ENCODE measurements at regions not wholly inside any gene's neighbourhood (a gene's known extent, or its start where the extent isn't known, plus 50 kb on each side); places are given as distances from the start of the nearest gene placed in this dataset.

DNA sequence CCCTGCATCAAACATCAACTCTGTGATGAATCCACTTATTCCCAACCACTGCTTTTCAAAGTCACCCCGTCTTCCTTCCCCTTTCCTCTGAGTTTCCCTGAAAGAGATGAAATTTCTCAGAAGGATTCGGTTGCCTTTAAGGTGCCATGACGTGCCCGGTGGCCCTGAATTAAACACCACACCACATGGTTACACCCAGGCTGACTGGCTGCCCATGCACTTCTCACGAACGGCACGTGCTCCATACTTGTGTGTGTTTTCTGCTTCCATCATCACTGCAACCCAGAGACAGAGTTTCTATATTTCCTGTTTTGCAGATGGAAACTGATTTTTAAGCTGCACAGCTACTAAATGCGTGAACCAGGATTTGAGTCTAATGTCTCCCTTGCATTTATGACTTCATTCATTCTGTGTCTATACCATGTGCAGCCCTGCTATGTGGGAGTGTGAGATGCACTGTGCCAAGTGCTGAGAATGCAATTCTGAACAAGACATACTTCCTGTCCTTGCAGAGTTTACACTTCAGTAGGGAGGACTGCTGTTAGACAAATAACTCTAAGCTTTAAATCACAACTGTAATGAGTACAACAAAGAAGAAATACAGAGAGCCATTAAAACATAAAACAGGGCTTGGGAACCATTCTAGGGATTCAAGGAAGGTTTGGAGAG, 162.9 kb downstream of the NXNL2 start:
- DNase-seq = no peak

DNA sequence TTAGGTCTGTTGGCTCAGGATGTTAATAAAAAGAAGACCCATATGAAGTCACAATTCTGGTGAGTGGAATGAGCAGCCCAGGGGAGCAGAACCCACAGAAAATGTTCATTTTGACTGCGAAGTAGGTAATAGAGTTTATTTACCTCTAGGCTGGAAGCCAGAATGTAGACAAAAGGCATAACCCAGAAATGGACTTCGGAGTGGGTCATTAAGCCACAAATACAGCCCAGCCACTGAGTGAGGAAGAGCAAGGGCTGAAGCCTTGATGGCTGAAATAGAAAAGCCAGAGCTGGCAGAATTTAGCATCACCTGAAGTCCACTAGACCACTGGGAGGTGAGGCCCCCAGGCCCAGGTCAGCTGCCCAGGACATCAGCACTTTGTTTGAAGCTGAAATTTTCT, 168.0 kb downstream of the NXNL2 start:
- no peak for DNase-seq

DNA sequence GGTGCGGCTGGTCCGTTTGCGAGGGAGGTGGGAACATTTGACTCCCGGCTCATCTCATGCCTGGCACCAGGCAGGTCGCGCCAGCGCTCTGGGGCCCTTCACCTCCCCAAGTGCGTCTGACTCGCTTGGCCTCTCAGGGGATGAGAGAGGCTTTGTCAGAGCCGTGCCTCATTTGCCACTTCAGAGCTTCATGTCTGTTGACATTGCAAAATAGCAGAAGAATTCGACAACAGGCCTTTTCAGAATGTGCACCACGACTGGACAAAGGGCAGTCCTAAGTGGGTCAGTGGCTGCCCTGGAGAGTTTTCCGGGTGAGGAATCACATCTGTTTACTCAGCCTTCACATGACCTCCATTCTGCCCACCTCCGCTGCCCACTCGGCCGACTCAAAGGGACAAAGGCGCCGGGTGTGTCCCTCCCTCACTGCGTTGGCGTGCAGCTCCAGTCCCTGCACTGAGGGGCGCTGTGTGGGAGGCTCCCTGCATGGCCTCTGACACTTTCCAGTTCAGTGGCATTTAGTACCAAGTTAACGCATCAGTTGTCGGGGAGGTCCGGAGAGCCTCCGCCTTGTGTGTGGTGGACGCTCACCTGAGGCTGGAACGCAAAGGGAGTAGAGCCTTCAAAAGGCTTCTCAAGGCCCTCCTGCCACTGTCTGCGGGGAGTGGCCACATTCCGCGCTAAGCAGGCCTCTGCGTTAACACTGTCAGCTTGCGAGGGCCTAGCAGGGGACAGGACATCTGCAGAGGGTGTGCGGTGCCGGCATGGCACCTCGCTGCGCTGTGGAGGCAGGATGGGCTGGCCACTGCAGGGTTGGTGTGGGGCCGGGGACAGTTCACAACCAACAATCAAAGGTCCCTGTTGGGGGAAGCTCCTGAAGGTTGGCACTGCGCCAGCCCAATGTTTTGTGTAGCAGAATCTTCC, 171.5 kb downstream of the NXNL2 start:
- no peak for DNase-seq

GRCh38 chr9:88710449-88710848, 175.5 kb downstream of the NXNL2 start:
- no peak for DNase-seq

DNA sequence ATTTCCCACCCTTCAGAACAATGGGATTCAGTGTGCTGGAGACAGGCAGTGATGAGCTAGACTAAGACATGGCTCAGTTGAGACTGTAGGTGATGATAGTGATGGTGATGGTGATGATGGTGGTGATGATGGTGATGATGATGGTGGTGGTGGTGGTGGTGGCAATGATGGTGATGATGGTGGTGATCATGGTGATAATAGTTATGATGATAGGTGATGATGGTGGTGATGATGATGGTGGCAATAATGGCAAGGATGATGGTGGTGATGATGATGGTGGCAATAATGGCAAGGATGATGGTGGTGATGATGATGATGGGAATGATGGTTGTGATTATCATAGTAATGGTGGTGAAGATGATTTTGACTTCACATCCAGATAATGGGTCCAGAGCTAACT, 176.7 kb downstream of the NXNL2 start:
- no peak for DNase-seq

DNA sequence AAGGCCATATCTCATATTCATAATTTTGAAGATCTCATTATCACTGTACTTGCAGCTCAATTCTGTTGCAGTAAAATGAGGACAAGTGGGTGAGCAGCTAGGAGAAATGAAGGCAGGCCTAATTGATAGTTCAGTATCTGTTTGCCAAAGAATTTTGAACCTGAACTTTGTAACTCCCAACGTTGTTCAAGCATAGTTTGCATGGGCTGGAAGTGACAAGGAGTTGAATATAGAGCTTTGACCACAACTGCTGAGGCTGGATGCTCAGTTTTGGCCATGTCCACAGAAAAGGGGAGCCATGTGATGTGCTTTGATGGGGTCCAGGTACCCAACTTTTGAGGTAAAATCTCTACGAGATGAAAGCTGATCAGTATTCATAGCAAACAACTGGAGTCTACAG, 177.5 kb downstream of the NXNL2 start:
- DNase-seq = no peak

GRCh38 chr9:88713010-88713409, 178.0 kb downstream of the NXNL2 start:
- DNase-seq = no peak

GRCh38 chr9:88716596-88717290, 181.8 kb downstream of the NXNL2 start:
- DNase-seq = no peak

DNA sequence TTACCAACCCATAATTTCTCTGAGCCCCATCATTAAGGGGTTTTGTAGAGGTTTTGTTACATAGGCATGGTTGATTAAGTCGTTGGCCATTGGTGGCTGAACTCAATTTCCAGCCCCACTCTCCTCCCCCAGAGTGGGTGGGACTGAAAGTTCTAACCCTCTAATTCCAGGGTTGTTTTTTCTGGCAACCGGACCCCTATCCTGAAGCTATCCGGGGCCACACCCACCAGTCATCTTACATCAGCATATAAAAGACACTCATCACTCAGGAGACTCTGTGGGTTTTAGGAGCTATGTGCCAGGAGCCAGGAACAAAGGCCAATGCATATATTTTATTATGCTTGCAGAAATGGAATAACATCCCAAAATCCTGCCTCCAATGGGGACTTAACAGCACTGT, 186.0 kb downstream of the NXNL2 start:
- no peak for DNase-seq

GRCh38 chr9:88721495-88722279, 186.7 kb downstream of the NXNL2 start:
- DNase-seq = no peak

GRCh38 chr9:88722753-88723152, 187.8 kb downstream of the NXNL2 start:
- DNase-seq = no peak

GRCh38 chr9:88723751-88724150, 188.8 kb downstream of the NXNL2 start:
- DNase-seq = no peak

DNA sequence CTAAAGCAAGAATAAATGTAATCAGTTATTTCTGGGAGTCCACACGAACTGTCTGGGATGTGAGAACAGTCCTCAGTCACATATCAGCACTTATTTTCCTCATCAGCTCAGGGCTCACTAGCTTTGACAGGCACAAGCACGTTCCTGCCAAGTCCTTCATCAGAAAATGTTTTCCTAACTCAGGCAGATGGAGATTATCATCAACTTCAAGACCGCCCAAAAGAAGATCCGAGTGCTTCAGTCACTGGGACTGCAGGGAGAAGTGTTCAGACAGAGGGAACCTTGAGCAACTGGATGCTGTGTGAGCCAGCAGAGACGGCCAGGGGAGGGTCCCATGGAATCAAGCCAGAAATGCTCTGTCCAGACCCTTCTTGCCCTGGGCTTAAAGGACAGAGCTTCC, 189.4 kb downstream of the NXNL2 start:
- no peak for DNase-seq

DNA sequence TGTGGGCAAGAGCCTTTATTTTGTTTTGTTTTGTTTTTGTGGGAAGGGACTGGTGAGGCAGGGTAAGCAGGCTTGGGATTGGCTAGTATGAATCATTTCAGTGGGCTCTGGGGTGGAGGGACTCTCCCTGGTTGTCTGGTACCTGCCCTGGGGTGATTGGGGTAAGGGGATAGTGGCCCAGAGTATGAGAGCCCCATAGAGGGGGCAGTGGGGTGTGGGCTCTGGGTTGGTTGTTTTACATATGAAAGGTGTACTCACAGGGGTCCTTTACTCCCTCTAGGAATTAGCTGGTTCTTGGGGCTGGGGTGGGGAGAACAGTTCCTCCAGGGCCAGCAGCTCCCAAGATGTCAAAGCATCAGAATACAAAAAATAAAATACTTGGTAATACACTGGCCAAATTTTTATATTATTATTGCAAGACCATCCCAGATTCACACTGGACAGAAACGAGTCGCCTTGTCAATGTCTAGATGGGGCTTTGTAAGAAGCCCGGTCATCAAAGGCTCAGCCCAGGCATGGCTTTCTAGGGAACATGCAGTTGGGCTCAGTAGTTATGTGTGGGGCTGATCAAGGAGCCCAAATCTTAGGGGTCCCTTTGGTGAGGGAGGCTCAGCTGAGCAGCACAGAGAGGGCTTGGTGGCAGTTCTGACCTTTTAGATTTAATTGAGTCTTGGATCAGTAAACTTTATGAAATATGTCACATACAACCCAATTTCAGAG, 190.5 kb downstream of the NXNL2 start:
- DNase-seq = no peak

DNA sequence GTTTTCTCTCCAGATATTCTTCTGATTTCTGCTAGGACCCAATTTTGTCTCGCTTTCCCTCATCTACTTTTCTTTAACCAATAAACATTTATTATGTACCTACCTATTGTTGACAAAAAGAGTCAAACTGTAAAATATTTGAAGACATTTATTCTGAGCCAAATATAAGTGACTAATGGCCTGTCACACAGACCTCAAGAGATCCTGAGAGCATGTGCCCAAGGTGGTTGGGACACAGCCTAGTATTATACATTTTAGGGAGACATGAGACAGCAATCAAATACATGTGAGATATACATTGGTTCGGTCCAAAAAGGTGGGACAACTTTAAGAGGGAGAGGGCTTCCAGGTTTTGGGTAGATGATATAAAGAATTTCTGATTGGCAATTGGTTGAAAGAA, 191.8 kb downstream of the NXNL2 start:
- no peak for DNase-seq

DNA sequence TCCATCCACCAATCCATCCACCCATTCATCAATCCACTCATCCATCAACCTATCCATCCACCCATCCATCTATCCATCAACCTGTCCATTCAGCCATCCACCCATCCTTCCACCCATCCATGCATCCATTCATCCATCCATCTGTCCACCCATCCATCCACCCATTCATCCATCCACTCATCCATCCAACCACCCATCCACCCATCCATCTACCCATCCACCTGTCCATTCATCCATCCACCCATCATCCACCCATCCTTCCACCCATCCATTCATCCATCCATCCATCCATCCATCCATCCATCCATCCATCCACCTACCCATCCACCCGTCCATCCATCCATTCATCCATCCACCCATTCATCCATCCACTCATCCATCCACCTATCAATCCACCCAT, 195.8 kb downstream of the NXNL2 start:
- DNase-seq = no peak

GRCh38 chr9:88732128-88732527, 197.2 kb downstream of the NXNL2 start:
- no peak for DNase-seq

GRCh38 chr9:88733651-88734421, 198.9 kb downstream of the NXNL2 start:
- DNase-seq = no peak

- no peak for DNase-seq
These were observed 199.5 kb downstream of the NXNL2 start for GRCh38 chr9:88734527-88734926.

DNA sequence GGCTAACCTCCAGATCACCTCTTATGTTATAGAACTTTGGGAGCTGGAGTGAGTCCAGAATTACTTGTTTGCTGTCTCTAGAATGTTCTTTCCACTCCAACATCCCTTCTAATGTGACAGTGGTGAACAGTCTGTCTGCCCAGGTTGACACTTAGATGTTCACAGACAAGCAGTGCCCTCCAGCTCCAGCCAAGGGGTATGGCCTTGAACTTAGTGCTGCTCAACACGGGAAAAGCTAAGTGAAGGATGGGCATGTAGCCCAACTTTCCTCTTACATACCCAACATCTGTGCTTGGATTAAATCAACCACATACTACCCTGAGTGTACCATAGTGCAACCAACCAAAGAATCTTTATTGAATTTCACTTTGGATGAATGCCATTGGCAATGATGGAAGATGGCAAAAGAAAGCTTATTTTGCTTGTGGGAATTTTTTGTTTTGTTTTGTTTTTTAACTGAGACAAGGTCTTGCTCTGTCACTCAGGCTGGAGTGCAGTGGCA, 201.2 kb downstream of the NXNL2 start:
- DNase-seq = no peak

- DNase-seq = no peak
These were observed 202.1 kb downstream of the NXNL2 start for GRCh38 chr9:88737031-88737430.

Measured in stimulated activated CD4-positive, alpha-beta T cell treated with anti-CD3 and anti-CD28 coated beads, Interleukin-4, amount 100 ng/mL, for 4 hours (primary cell).